RWPE1 (cell line): ENCODE measurements at regions not wholly inside any gene's neighbourhood (a gene's known extent, or its start where the extent isn't known, plus 50 kb on each side); places are given as distances from the start of the nearest gene placed in this dataset.

Source experiments
- CTCF ChIA-PET: fragments of 350-600 bp; sonication (Branson Sonifier 250); formaldehyde crosslinking; extraction: SDS; loops from one replicate; lab custom pipeline; 2021; lab: Yijun Ruan, JAX
- POLR2A ChIA-PET: fragments of 400-600 bp; formaldehyde crosslinking; extraction: SDS; loops from one replicate; lab custom pipeline; 2020; ENCODE audit warnings: antibody characterized with exemption; ENCODE audit not compliant: low non-redundant PET; lab: Yijun Ruan, JAX
- DNase-seq: peaks from one replicate; pipeline ENCODE4 v3.0.0; 2012; ENCODE audit warnings: low spot score
- H3K27ac ChIP-seq: fragments of 450-650 bp; 2 replicates; pipeline ENCODE4 v1.5.1; 2017
- TF ChIP-seq, protein P1 (sequence below): fragments of 450-650 bp; conservative IDR thresholded peaks from 2 replicates; pipeline ENCODE4 v1.5.1; 2017; ENCODE audit warnings: low read depth, mild to moderate bottlenecking

DNA sequence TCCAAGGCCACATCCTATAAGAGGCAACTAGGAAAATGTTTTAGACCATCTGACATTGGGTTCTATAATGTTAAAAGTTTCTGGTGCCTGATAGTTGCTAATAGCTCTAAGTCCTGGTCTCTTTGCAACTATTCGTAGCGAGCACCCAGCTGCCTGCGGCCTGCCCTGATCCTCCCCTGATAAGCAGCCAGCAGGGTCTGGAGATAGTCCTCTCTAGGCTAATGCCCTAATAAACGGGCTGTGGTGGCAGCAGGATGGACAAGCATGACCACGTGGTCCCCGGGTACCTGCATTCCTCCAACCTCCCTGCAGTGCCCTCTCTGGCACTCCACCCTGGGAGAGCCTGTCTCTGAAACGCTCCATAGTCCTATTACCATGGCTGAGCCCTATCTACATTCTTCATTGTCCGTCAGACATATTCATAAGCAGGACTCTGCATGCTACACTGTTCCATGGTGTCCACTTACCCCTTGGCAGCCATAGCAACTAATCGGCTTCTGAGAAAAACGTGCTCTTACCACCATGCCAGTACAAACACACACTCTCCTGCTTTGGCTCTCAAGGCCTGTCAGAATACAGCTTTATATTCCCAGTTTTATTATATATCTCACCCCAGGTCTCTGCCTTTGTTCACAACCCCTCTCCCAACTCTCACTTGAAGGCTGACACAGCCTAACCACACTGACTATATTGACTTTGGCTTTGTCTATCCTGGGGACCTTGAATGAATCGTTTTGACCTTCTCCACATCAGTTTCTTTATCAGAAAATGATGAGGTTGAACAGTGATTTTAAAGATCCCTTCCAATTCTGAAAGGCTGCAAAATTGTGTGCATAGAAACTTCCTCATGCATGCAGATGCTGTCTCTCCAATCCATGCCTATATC, 49.9 kb upstream of the DAPK1 start:
- ChIA-PET POLR2A (no interaction called here), CTCF (interaction anchor here (0.6 kb wide), 1 partner anchor 13 kb away, joined by 3 read pairs; no protein-coding TSS in a partner anchor)
- no peak for DNase-seq
- TF ChIP-seq, protein P1, sequence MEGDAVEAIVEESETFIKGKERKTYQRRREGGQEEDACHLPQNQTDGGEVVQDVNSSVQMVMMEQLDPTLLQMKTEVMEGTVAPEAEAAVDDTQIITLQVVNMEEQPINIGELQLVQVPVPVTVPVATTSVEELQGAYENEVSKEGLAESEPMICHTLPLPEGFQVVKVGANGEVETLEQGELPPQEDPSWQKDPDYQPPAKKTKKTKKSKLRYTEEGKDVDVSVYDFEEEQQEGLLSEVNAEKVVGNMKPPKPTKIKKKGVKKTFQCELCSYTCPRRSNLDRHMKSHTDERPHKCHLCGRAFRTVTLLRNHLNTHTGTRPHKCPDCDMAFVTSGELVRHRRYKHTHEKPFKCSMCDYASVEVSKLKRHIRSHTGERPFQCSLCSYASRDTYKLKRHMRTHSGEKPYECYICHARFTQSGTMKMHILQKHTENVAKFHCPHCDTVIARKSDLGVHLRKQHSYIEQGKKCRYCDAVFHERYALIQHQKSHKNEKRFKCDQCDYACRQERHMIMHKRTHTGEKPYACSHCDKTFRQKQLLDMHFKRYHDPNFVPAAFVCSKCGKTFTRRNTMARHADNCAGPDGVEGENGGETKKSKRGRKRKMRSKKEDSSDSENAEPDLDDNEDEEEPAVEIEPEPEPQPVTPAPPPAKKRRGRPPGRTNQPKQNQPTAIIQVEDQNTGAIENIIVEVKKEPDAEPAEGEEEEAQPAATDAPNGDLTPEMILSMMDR, result no peak
- H3K27ac ChIP-seq, result no peak overlapping the region
